Ovary (tissue), 7 donors: ENCODE measurements at regions not wholly inside any gene's neighbourhood (a gene's known extent, or its start where the extent isn't known, plus 50 kb on each side); places are given as distances from the start of the nearest gene placed in this dataset.

Source experiments
- DNase-seq, 5 donors: peaks; one replicate each; pipeline ENCODE4 v3.0.0-alpha.2; 2019 to 2020
- H3K27ac ChIP-seq, 2 donors: fragments of 200-600 bp; one replicate each; pipeline versions ENCODE4 v1.5.1 to v1.8.0; 2019 to 2022
- H3K27me3 ChIP-seq: fragments of 200-600 bp; one replicate; pipeline ENCODE4 v1.8.0; 2022
- H3K36me3 ChIP-seq: fragments of 200-600 bp; sonication (generic); one replicate; pipeline ENCODE4 v1.5.1; 2019
- H3K4me1 ChIP-seq: one replicate; pipeline ENCODE4 v1.8.1; 2013; ENCODE audit warnings: mild to moderate bottlenecking, moderate library complexity; ENCODE audit not compliant: insufficient read depth
- H3K4me3 ChIP-seq: fragments of 200-600 bp; sonication (generic); one replicate; pipeline ENCODE4 v1.5.1; 2017
- H3K9me3 ChIP-seq, 2 donors: fragments of 200-600 bp in 1 of 2; sonication (generic) in 1 of 2; one replicate each; pipeline versions ENCODE4 v1.5.1 to v1.8.1; 2013 to 2019; ENCODE audit warnings: mild to moderate bottlenecking in 1 of 2, moderate library complexity in 1 of 2
- EP300 ChIP-seq: sonication (generic); formaldehyde crosslinking; IDR thresholded peaks from one replicate; pipeline ENCODE4 v1.6.1; 2017; ENCODE audit warnings: antibody characterized with exemption
- POLR2A ChIP-seq: fragments of 450-650 bp; IDR thresholded peaks from one replicate; pipeline ENCODE4 v1.6.1; 2017; ENCODE audit warnings: antibody characterized with exemption, mild to moderate bottlenecking, moderate library complexity
- WGBS, 3 donors: extraction: QIAGEN DNeasy Blood & Tissue Kit in 1 of 3; methylation state at CpG; one replicate each; pipeline versions ENCODE4 v1.1.5 to v1.1.7; 2013 to 2017; 5-methylcytosine and 5-hydroxymethylcytosine counted together
- intact Hi-C, 4 donors: fragments of 100-400 bp; cut with DNase I; formaldehyde crosslinking; loops; one replicate each; pipeline versions ENCODE4 v1.11.0 to v1.15.1; 2022 to 2023
- TF ChIP-seq, protein P1 (sequence below), 3 donors: fragments of 450-650 bp in 2 of 3; fragments of 200-600 bp in 1 of 3; IDR thresholded peaks; one replicate each; pipeline versions ENCODE4 v1.5.1 to v1.8.0; 2016 to 2022; ENCODE audit warnings: antibody characterized with exemption in 3 of 3, mild to moderate bottlenecking in 1 of 3
- donor health status: DM: no; HTN: no; CAD: no; lungs with moderate emphysema.
- donor health status: DM: no; HTN: no; CAD: no.
- donor health status: Bipolar disorder and iron deficiency.
- donor health status: DM: no; HTN: no; CAD: no.
- donor health status: DM: yes; HTN: yes; CAD: no.

DNA sequence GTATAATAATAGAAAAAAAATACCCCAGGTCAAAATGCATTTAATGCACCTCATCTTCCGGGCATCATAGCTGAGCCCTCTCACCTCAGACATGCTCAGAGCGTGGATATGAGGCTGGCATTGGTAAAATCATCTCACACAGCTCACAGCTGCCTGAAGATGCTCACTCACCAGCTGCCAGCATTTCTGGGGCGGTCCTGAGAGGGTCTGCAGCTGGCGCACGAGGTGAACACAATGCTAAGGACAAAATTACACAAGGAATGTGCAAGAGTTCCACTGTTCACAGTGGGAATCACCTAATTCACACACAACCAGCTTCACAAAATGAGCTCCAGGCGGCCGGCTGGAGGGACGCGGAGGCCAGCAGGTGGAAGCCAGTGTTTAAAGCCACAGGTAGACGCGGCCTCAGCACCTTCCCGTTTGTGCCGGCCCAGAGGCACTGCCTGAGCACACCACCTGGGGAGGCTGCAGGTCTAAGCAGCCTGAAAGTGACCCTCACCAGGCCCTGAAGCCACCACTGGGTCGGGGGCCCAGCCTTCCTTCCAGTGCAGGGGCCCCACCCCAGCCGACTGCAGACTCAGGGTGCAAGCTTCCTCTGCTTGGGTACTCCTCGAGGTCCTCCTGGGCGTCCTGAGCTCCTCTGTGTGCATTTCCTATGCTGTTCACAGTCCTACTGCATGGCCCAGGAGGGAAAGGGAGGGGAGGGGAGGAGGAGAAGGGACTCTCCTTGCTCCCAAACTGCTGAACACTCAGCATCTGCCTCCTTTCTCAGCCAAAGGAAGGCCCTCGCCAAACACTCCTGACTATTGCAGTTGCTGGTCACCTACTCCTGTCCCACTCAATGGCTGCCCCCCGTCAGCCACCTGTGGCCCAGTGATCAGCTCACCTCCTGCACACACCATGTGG is 61.2 kb upstream of the FAM20C start:
- intact Hi-C loops = no loop called here
- peak in 1 of 5 donors; percentile 28 for DNase-seq
- Histone ChIP-seq H3K4me3 (no peak overlapping the region), H3K36me3 (no peaks in the 10 kb centered on the region), H3K27me3 (no peaks in the 10 kb centered on the region), H3K4me1 (peaks cover 24% of the 10 kb centered on the region), H3K27ac (peak overlapping the region in 1 of 2 donors; percentile 65), H3K9me3 (no peaks in the 10 kb centered on the region)
- TF ChIP-seq, protein P1, sequence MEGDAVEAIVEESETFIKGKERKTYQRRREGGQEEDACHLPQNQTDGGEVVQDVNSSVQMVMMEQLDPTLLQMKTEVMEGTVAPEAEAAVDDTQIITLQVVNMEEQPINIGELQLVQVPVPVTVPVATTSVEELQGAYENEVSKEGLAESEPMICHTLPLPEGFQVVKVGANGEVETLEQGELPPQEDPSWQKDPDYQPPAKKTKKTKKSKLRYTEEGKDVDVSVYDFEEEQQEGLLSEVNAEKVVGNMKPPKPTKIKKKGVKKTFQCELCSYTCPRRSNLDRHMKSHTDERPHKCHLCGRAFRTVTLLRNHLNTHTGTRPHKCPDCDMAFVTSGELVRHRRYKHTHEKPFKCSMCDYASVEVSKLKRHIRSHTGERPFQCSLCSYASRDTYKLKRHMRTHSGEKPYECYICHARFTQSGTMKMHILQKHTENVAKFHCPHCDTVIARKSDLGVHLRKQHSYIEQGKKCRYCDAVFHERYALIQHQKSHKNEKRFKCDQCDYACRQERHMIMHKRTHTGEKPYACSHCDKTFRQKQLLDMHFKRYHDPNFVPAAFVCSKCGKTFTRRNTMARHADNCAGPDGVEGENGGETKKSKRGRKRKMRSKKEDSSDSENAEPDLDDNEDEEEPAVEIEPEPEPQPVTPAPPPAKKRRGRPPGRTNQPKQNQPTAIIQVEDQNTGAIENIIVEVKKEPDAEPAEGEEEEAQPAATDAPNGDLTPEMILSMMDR (IDR thresholded peaks at IDR 0.05) = no peak
- TF ChIP-seq EP300 = no peak
- TF ChIP-seq POLR2A = no peak
- WGBS, 3 donors = 73 to 78% (median 75%) methylated on average over 19 of the region's 19 CpGs

DNA sequence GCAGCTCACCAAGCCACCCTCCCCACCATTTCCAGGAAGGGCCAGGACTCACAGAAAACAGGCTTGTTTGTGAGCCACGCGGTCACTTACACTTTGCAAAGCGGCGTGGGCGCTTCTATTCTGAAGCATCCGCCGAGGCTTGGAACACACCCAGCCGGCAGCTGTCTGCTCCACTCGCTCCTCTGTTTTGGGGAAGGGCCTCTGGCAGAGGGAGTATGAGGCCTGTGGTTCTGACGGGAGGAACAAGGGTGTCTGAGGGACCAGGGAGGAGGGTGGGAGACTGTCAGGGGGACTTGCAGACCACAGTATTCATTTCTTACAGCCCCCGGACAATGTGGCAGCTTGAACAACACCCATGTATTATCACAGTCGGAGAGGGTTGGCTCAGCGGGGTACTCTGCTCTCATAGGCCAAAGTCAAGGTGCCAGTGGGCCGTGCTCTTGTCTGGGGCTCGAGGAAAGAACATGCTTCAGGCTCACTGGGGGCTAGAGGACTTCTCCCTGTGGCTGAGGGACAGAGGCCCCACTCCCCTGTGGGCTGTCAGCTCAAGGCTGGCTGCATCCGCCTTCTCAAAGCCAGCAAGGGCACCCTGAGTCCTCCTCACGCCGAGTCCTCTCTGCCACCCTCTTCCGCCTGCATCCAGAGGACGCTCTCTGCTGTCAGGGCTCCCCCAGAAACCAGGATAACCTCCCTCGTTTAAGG is 60.4 kb upstream of the FAM20C start:
- Histone ChIP-seq H3K9me3 (no peaks in the 10 kb centered on the region), H3K27ac (peak overlapping the region; percentile 44 to 65), H3K36me3 (no peaks in the 10 kb centered on the region), H3K4me1 (peaks cover 24% of the 10 kb centered on the region), H3K4me3 (no peak overlapping the region), H3K27me3 (no peaks in the 10 kb centered on the region)
- intact Hi-C loops = no loop called here
- TF ChIP-seq POLR2A = no peak
- TF ChIP-seq, protein P1 (IDR thresholded peaks at IDR 0.05) = no peak
- TF ChIP-seq EP300 = no peak
- DNase-seq = peak; percentile 62 to 82 (median 79)
- 30 to 44% (median 33%) methylated on average over 21 of the region's 21 CpGs for WGBS, 3 donors

DNA sequence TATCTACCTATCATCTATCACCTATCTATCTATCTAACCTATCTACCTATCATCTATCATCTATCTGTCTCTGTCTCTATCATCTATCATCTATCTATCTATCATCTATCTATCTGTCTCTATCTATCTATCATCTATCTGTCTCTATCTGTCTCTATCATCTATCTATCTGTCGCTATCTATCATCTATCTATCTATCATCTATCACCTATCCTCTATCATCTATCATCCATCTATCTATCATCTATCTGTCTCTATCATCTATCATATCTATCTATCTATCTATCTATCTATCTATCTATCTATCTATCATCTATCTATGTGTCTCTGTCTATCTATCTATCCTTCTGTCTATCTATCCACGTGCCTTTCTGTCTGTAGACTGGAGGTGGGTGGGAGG is 59.5 kb upstream of the FAM20C start:
- WGBS, 3 donors = 64 to 78% (median 70%) methylated on average over 2 of the region's 2 CpGs
- Histone ChIP-seq H3K36me3 (no peaks in the 10 kb centered on the region), H3K4me1 (peaks cover 24% of the 10 kb centered on the region), H3K27me3 (no peaks in the 10 kb centered on the region), H3K4me3 (no peak overlapping the region), H3K27ac (no peak overlapping the region), H3K9me3 (no peaks in the 10 kb centered on the region)
- intact Hi-C loops = no loop called here
- no peak for DNase-seq
- TF ChIP-seq, protein P1 (IDR thresholded peaks at IDR 0.05) = no peak
- no peak for TF ChIP-seq EP300
- TF ChIP-seq POLR2A = no peak

DNA sequence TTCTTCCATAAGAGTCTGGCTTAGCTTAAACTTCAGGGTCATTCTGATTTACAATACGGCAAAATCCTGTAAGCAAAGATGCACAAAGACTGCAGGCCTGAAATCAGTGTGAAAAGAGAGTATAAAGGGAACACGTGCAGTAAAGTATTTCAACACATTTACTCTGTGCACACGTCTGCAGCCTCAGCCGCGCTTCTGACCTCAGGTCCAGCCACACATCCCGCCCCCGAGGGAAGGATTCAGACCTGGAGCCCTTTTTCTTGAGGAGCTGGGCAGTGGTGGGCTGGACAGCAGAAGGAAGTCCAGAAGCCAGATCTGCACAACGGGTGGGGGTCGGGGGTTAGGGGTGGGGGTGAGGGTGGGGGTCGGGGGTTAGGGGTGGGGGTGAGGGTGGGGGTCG is 58.9 kb upstream of the FAM20C start:
- no peak overlapping the region for H3K4me3 ChIP-seq
- 37 to 50% (median 41%) methylated on average over 11 of the region's 11 CpGs for WGBS, 3 donors
- intact Hi-C loops = no loop called here
- no peak overlapping the region for H3K27ac ChIP-seq
- DNase-seq = no peak
- H3K27me3 ChIP-seq = no peaks in the 10 kb centered on the region
- H3K9me3 ChIP-seq = no peaks in the 10 kb centered on the region
- TF ChIP-seq, protein P1 (IDR thresholded peaks at IDR 0.05) = no peak
- TF ChIP-seq POLR2A = no peak
- H3K4me1 ChIP-seq = peaks cover 24% of the 10 kb centered on the region
- H3K36me3 ChIP-seq = no peaks in the 10 kb centered on the region
